LNCAP (cell line): ENCODE measurements at regions not wholly inside any gene's neighbourhood (a gene's known extent, or its start where the extent isn't known, plus 50 kb on each side); places are given as distances from the start of the nearest gene placed in this dataset.

Source experiments
- CTCF ChIP-seq: fragments of 450-650 bp; IDR thresholded peaks from 2 replicates; pipeline ENCODE4 v1.5.1; 2017; ENCODE audit warnings: mild to moderate bottlenecking

DNA sequence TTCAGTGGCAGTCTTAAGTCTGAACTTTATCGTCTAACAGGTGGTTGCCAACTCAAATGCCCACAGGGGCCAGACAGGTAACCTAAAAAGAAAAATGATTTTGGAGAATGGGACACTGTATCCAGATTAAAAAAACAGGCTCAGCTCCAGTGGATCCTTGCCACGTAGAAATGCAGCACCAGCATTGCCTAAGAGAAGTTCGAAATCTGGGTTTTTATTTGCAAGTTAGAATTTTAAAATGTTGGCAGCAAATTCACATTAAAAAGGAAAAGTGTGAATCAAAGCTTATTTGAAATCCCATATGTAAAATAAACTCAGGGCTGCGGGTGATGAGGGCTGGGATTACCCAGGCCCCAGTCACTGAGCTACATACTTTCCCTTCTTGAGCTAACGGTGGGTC is 408.5 kb upstream of the SUCLG2 start:
- no peak for TF ChIP-seq CTCF

- TF ChIP-seq CTCF = no peak
Observed at GRCh38 chr3:68060910-68061309, 406.5 kb upstream of the SUCLG2 start.

DNA sequence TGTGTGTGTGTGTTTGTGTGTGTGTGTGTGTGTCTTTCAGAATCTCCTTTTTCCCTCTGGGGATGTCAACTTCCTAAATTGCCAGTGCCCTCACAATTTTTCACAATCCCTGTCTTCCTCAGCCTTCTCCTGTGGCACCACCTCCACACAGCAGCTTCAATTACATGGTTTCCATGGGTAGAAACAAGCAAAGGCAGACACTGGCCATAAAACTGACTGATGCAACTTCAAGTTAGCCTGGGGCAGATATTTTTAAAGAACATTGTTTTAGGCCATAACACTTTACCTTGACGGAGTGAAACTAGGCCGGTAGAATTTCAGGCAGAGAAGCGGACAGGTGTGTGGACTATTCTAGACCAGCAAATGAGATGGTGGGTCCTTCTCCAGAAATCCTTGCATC is 405.8 kb upstream of the SUCLG2 start:
- no peak for TF ChIP-seq CTCF

- TF ChIP-seq CTCF = no peak
Observed at GRCh38 chr3:68059628-68060152, 405.3 kb upstream of the SUCLG2 start.

DNA sequence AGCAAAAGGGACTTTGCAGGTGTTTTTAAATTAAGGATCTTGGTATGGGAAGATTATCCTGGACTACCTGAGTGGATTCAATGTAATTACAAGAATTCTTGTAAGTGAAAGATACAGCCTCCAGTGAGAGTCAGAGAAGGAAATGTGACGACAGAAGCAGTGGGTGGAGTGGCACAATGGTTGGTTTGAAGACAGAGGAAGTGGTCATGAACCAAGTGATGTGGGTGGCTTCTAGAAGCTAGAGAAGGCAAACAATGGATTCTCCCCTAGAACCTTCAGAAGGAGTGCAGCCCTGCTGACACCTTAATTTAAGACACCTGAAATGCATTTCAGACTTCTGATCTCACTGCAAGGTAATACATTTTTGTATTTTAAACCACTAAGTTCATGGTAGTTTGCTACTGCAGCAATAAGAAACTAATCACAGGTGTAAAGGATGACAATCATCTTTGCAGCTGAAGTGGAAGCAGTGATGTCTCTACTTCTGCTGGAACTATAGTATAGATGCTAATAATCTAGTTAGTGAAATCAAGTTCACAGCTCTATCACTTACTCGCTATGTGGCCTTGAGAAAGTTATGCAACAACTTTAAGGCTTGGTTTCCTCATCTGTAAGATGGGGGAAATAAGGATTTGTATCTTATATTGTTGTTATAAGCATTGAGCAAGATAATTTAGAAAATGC is 403.4 kb upstream of the SUCLG2 start:
- no peak for TF ChIP-seq CTCF

GRCh38 chr3:68056556-68056955 is 402.1 kb upstream of the SUCLG2 start:
- TF ChIP-seq CTCF = no peak

DNA sequence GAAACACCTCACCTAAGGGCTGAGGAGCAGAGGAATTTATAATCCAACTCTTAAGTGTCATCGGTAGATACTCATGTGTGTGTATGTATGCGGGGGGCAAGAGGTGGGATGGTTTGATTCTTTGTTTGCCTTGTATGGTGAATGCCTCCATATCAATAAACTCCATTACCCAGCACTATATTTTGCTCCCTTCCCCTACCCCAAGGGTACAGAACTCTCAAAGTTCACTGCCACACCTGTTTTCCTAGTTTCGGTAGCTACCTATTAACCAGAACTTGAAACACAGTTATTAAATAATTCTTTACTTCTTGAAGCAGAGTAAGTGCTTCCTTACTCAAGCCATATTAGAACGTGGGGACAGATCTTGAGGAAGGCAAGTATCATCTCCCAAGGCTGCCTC is 400.8 kb upstream of the SUCLG2 start:
- no peak for TF ChIP-seq CTCF

DNA sequence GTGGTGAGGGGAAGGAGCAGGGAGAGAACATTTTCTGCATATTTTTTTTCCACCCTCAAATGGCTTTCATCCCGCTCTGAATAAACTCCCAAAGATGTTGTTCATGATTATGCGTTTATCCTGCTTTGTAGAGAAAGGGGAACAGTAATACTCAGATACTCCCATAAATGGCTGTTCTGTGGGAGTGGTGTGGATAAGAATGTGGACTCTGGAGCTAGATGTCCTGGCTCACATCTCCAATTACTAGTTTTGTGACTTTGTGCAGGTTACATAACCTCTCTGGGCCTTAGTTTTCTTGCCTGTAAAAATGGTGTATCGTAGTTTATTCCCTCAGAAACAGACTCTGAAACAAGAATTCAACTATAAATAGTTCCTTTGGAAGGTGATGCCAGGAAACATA is 395.4 kb upstream of the SUCLG2 start:
- no peak for TF ChIP-seq CTCF
